K562 (cell line): ENCODE measurements at regions not wholly inside any gene's neighbourhood (a gene's known extent, or its start where the extent isn't known, plus 50 kb on each side); places are given as distances from the start of the nearest gene placed in this dataset.

Experiments
- ATAC-seq: fragments of 200-7000 bp; cut with Tn5 transposase; 3 replicates; pipeline ENCODE4 v1.9.1; 2020; ENCODE audit warnings: moderate library complexity
- BruUV-seq: library from RNA; stranded (reverse); fragments of 400-500 nt; replicated peaks from 2 replicates; lab custom pipeline; 2021; lab: Mats Ljungman, UMichigan
- CTCF ChIA-PET: fragments of 300-600 bp; formaldehyde crosslinking; extraction: SDS; loops from one replicate; lab custom pipeline; 2021; ENCODE audit warnings: low intra/inter-chr PET ratio; lab: Yijun Ruan, JAX
- POLR2A ChIA-PET: fragments of 300-600, 350-650 bp; sonication (Branson Sonifier 250); formaldehyde crosslinking; extraction: SDS; loops from one replicate; lab custom pipeline; 2021; ENCODE audit warnings: antibody characterized with exemption, inconsistent platforms; lab: Yijun Ruan, JAX
- DNase-seq, 4 experiments: peaks; one replicate each; pipeline versions ENCODE4 v3.0.0 to v3.0.0-alpha.2; 2011 to 2018; ENCODE audit warnings: low spot score in 3 of 4, mixed read lengths in 3 of 4; ENCODE audit errors: extremely low read depth in 1 of 4
- FAIRE-seq: peaks from 2 replicates; lab custom pipeline; 2011; peaks lifted over from hg19 to GRCh38; lab: Jason Lieb, UNC
- H2AFZ ChIP-seq: 2 replicates; pipeline ENCODE4 v1.6.0; 2011; ENCODE audit warnings: low read depth, low read length, control low read depth, inconsistent platforms
- H3K27ac ChIP-seq: fragments of 200-600 bp; 3 replicates; pipeline ENCODE4 v1.8.0; 2011; ENCODE audit warnings: low read depth, mild to moderate bottlenecking, control low read depth, inconsistent platforms, low read length, moderate library complexity, mixed read lengths; ENCODE audit errors: extremely low read depth
- H3K27me3 ChIP-seq, 2 experiments: fragments of 300-600 bp in 1 of 2; 2 replicates in 1 of 2; 3 replicates in 1 of 2; pipeline versions ENCODE4 v1.6.0 to v1.8.0; 2011; ENCODE audit warnings: inconsistent platforms in 2 of 2, low read length in 2 of 2, mild to moderate bottlenecking in 1 of 2, mixed read lengths in 1 of 2, moderate library complexity in 1 of 2; ENCODE audit not compliant: control insufficient read depth in 2 of 2, insufficient read depth in 2 of 2
- H3K36me3 ChIP-seq: fragments of 300-600 bp; 3 replicates; pipeline ENCODE4 v1.8.0; 2011; ENCODE audit warnings: mild to moderate bottlenecking, low read length, inconsistent platforms; ENCODE audit not compliant: control insufficient read depth, insufficient read depth
- H3K4me1 ChIP-seq, 2 experiments: fragments of 200-600 bp in 1 of 2; replicated peaks in 1 of 2; 2 replicates in 1 of 2; 3 replicates in 1 of 2; pipeline versions ENCODE4 v1.5.1 to v1.8.0; 2011; ENCODE audit warnings: inconsistent platforms in 2 of 2, low read length in 2 of 2, mild to moderate bottlenecking in 1 of 2, mixed read lengths in 1 of 2, moderate library complexity in 1 of 2; ENCODE audit not compliant: control insufficient read depth in 2 of 2, insufficient read depth in 2 of 2
- H3K4me2 ChIP-seq: 2 replicates; pipeline ENCODE4 v1.6.1; 2011; ENCODE audit warnings: low read length, control low read depth, inconsistent platforms, mixed read lengths; ENCODE audit not compliant: insufficient read depth
- H3K4me3 ChIP-seq: fragments of 200-600 bp; sonication (generic), shearing (Covaris generic); 2 replicates; pipeline ENCODE4 v1.5.1; 2016; ENCODE audit warnings: control low read depth, inconsistent platforms
- H3K79me2 ChIP-seq: fragments of 200-600 bp; 3 replicates; pipeline ENCODE4 v1.8.0; 2011; ENCODE audit warnings: low read length, inconsistent platforms; ENCODE audit not compliant: control insufficient read depth, insufficient read depth
- H3K9ac ChIP-seq, 2 experiments: 2 replicates each; pipeline versions ENCODE4 v1.6.0 to v1.6.1; 2011; ENCODE audit warnings: low read depth in 2 of 2, low read length in 2 of 2, control low read depth in 1 of 2, inconsistent platforms in 1 of 2, mild to moderate bottlenecking in 1 of 2, mixed read lengths in 1 of 2; ENCODE audit not compliant: insufficient read depth in 1 of 2
- H3K9me1 ChIP-seq: one replicate; pipeline ENCODE4 v1.6.0; 2011; ENCODE audit warnings: inconsistent platforms, mild to moderate bottlenecking, low read length, moderate library complexity; ENCODE audit not compliant: control insufficient read depth, insufficient read depth
- H3K9me3 ChIP-seq: replicated peaks from 2 replicates; pipeline ENCODE4 v1.5.1; 2011; ENCODE audit warnings: low read depth, low read length, inconsistent platforms; ENCODE audit not compliant: control insufficient read depth, insufficient read depth
- H4K20me1 ChIP-seq: replicated peaks from 2 replicates; pipeline ENCODE4 v1.6.1; 2011; ENCODE audit warnings: low read length, inconsistent platforms, mixed read lengths; ENCODE audit not compliant: control insufficient read depth, insufficient read depth
- CHD4 ChIP-seq: fragments of 200-600 bp; sonication (generic); IDR thresholded peaks from 3 replicates; pipeline ENCODE4 v1.6.1; 2012; ENCODE audit warnings: low read depth, mild to moderate bottlenecking, mixed read lengths, low read length, inconsistent platforms; ENCODE audit not compliant: insufficient read depth, insufficient replicate concordance, poor library complexity, severe bottlenecking
- CREM ChIP-seq: IDR thresholded peaks from 2 replicates; pipeline ENCODE4 v1.6.1; 2014; ENCODE audit warnings: antibody characterized with exemption, low read depth
- CSDE1 ChIP-seq, 2 experiments: fragments of 450-650 bp; IDR thresholded peaks; 2 replicates each; pipeline ENCODE4 v1.6.1; 2016; ENCODE audit warnings: mild to moderate bottlenecking in 1 of 2
- E2F4 ChIP-seq: sonication (generic); formaldehyde crosslinking; IDR thresholded peaks from 2 replicates; pipeline ENCODE4 v1.8.0; 2022; ENCODE audit warnings: mild to moderate bottlenecking, low read depth, missing genetic modification reagents
- MYNN ChIP-seq, 2 experiments: sonication (generic); formaldehyde crosslinking in 1 of 2; IDR thresholded peaks; 2 replicates each; pipeline versions ENCODE4 v1.5.0 to v1.6.1; 2016 to 2020; ENCODE audit warnings: antibody characterized with exemption in 1 of 2, missing genetic modification reagents in 1 of 2
- PHB2 ChIP-seq: fragments of 450-650 bp; IDR thresholded peaks from 2 replicates; pipeline ENCODE4 v1.6.1; 2017; ENCODE audit warnings: low read depth
- RAD21 ChIP-seq, 2 experiments: fragments of 250-450 bp in 1 of 2; fragments of 450-650 bp in 1 of 2; sonication (Bioruptor Pico) in 1 of 2; formaldehyde crosslinking in 1 of 2; IDR thresholded peaks in 1 of 2; conservative IDR thresholded peaks in 1 of 2; 2 replicates each; pipeline versions ENCODE4 v1.4.0 to v1.8.0; 2020 to 2022; ENCODE audit warnings: mild to moderate bottlenecking in 2 of 2, moderate library complexity in 1 of 2
- SRSF3 ChIP-seq: fragments of 200-400 bp; formaldehyde crosslinking; IDR thresholded peaks from 2 replicates; pipeline ENCODE4 v1.6.1; 2016; ENCODE audit warnings: mild to moderate bottlenecking, low read length, moderate library complexity; ENCODE audit not compliant: insufficient read depth
- TCF3 ChIP-seq: sonication (generic); formaldehyde crosslinking; IDR thresholded peaks from 2 replicates; pipeline ENCODE4 v1.4.0; 2020; ENCODE audit warnings: mild to moderate bottlenecking, missing genetic modification reagents
- TCFL5 ChIP-seq: fragments of 250-450 bp; sonication (Bioruptor Pico); conservative IDR thresholded peaks from 2 replicates; pipeline ENCODE4 v1.6.1; 2021; ENCODE audit warnings: mild to moderate bottlenecking, moderate library complexity, matching md5 sums
- ZBTB11 ChIP-seq, 3 experiments: fragments of 200-800 bp in 1 of 3; fragments of 250-450 bp in 1 of 3; fragments of 450-650 bp in 1 of 3; sonication (Bioruptor Pico) in 1 of 3; sonication (Bioruptor generic) in 1 of 3; formaldehyde crosslinking in 1 of 3; IDR thresholded peaks; 2 replicates each; pipeline versions ENCODE4 v1.6.1 to v1.8.0; 2016 to 2022; ENCODE audit warnings: mild to moderate bottlenecking in 2 of 3, missing genetic modification characterization in 2 of 3, missing compliant biosample characterization in 1 of 3, moderate library complexity in 1 of 3
- ZBTB34 ChIP-seq: fragments of 250-450 bp; sonication (Bioruptor Pico); IDR thresholded peaks from 2 replicates; pipeline ENCODE4 v1.8.0; 2021; ENCODE audit warnings: mild to moderate bottlenecking, moderate library complexity
- ZNF395 ChIP-seq: fragments of 200-800 bp; sonication (Bioruptor generic); IDR thresholded peaks from 2 replicates; pipeline ENCODE4 v1.6.1; 2017; ENCODE audit warnings: missing genetic modification characterization, missing compliant biosample characterization
- ZNF778 ChIP-seq: fragments of 450-650 bp; formaldehyde crosslinking; IDR thresholded peaks from 2 replicates; pipeline ENCODE4 v1.4.0; 2020; ENCODE audit warnings: mild to moderate bottlenecking, moderate library complexity
- WGBS: fragments of 100-300 bp; shearing (Covaris generic); methylation state at CpG from one replicate; pipeline ENCODE4 v1.1.6; 2016; ENCODE audit warnings: low coverage, mixed read lengths; ENCODE audit not compliant: insufficient coverage; ENCODE audit errors: missing lambda C conversion rate; 5-methylcytosine and 5-hydroxymethylcytosine counted together
- in situ Hi-C: fragments of 300-500 bp; cut with MboI; formaldehyde crosslinking; loops from 4 replicates; pipeline ENCODE4 v1.15.0; 2018; ENCODE audit warnings: inconsistent platforms, mixed read lengths
- intact Hi-C: fragments of 100-400 bp; cut with micrococcal nuclease; formaldehyde crosslinking; loops from 2 replicates; pipeline ENCODE4 v1.14.2; 2022

- no peak for TF ChIP-seq TCF3 (CRISPR knock-in tag)
- no peak for TF ChIP-seq ZNF778 (CRISPR knock-in tag)
- TF ChIP-seq E2F4 = no peak
- TF ChIP-seq MYNN (IDR thresholded peaks at IDR 0.05) = no peak
- TF ChIP-seq MYNN (CRISPR knock-in tag; IDR thresholded peaks at IDR 0.05) = no peak
Measured at GRCh38 chr6:98156580-98156979, 677.8 kb upstream of the POU3F2 start (continued).

GRCh38 chr6:98179606-98180005 is 654.8 kb upstream of the POU3F2 start:
- FAIRE-seq (no peak), ATAC-seq (no peak), DNase-seq (no peak)
- ChIA-PET CTCF (no interaction called here), POLR2A (no interaction called here)
- Histone ChIP-seq H3K79me2 (no peaks in the 10 kb centered on the region), H3K4me2 (no peak overlapping the region), H3K27me3 (no peaks in the 10 kb centered on the region), H3K27ac (no peak overlapping the region), H3K9me3 (no peaks in the 10 kb centered on the region), H2AFZ (no peak overlapping the region), H4K20me1 (no peaks in the 10 kb centered on the region), H3K4me3 (no peak overlapping the region), H3K36me3 (no peaks in the 10 kb centered on the region), H3K4me1 (no peaks in the 10 kb centered on the region), H3K9ac (no peak overlapping the region), H3K9me1 (no peaks in the 10 kb centered on the region)
- in situ Hi-C loops = no loop called here
- 0% methylated on average over 8 of the region's 8 CpGs for WGBS
- intact Hi-C loops = no loop called here
- no TSS peak for BruUV-seq
- TF ChIP-seq CREM (no peak), ZBTB11 (CRISPR knock-in tag; IDR thresholded peaks at IDR 0.05) (no peak), ZBTB34 (CRISPR knock-in tag) (no peak), RAD21 (CRISPR knock-in tag; conservative IDR thresholded peaks at IDR 0.05 in 1 of 2, IDR thresholded peaks at IDR 0.05 in 1 of 2) (no peak), TCFL5 (CRISPR knock-in tag) (no peak), CHD4 (no peak), SRSF3 (no peak), PHB2 (no peak), CSDE1 (IDR thresholded peaks at IDR 0.05) (no peak), ZNF395 (CRISPR knock-in tag) (no peak)
